C4-2B (cell line): ENCODE measurements at regions not wholly inside any gene's neighbourhood (a gene's known extent, or its start where the extent isn't known, plus 50 kb on each side); places are given as distances from the start of the nearest gene placed in this dataset.
"Not testable (repeated sequence)": the region's sequence is repeated elsewhere in the genome, so short reads cannot be mapped to it uniquely, and the experiment has no call there.

Experiments used
- H3K27ac ChIP-seq: fragments of 450-650 bp; 2 replicates; pipeline ENCODE4 v1.5.1; 2017
- CTCF ChIP-seq: fragments of 450-650 bp; conservative IDR thresholded peaks from 2 replicates; pipeline ENCODE4 v1.5.1; 2017; ENCODE audit warnings: mild to moderate bottlenecking
- ZFX ChIP-seq: fragments of 450-650 bp; IDR thresholded peaks from 2 replicates; pipeline ENCODE4 v1.6.1; 2017

- TF ChIP-seq ZFX: no peak
- no peak for TF ChIP-seq CTCF
Measured at GRCh38 chr7:152924826-152925411, 165.4 kb downstream of the ACTR3B start.

GRCh38 chr7:152925412-152926147 lies 166.0 kb downstream of the ACTR3B start:
- no peak overlapping the region for H3K27ac ChIP-seq
- TF ChIP-seq CTCF: no peak
- TF ChIP-seq ZFX: no peak

More at GRCh38 chr7:152924826-152925411, 165.4 kb downstream of the ACTR3B start:
- no peak overlapping the region for H3K27ac ChIP-seq

GRCh38 chr7:152931633-152932032 lies 172.1 kb downstream of the ACTR3B start:
- no peak overlapping the region for H3K27ac ChIP-seq
- TF ChIP-seq ZFX: no peak
- no peak for TF ChIP-seq CTCF

- TF ChIP-seq CTCF (no peak), ZFX (no peak)
- H3K27ac ChIP-seq: no peak overlapping the region
Measured at GRCh38 chr7:152937282-152937681, 177.7 kb downstream of the ACTR3B start.

- H3K27ac ChIP-seq: not testable (repeated sequence)
Measured at GRCh38 chr7:152946616-152947015, 187.1 kb downstream of the ACTR3B start.

- no peak for TF ChIP-seq CTCF
- no peak for TF ChIP-seq ZFX
Measured at GRCh38 chr7:152947686-152948085, 188.1 kb downstream of the ACTR3B start.

DNA sequence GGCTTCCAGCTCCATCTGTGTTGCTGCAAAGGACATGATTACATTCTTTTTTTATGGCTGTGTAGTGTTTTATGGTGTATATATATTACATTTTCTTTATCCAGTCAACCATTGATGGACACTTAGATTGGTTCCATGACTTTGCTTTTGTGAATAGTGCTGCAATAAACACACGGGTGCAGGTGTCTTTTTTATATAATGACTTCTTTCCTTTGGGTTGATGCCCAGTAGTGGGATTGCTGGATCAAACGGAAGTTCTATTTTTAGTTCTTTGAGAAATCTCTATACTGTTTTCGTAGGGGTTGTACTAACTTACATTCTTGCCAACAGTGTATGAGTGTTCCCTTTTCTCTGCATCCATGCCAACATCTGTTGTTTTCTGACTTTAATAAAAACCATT lies 189.7 kb downstream of the ACTR3B start:
- no peak for TF ChIP-seq CTCF
- no peak for TF ChIP-seq ZFX
- H3K27ac ChIP-seq: no peak overlapping the region

More at GRCh38 chr7:152947686-152948085, 188.1 kb downstream of the ACTR3B start:
- H3K27ac ChIP-seq: no peak overlapping the region

DNA sequence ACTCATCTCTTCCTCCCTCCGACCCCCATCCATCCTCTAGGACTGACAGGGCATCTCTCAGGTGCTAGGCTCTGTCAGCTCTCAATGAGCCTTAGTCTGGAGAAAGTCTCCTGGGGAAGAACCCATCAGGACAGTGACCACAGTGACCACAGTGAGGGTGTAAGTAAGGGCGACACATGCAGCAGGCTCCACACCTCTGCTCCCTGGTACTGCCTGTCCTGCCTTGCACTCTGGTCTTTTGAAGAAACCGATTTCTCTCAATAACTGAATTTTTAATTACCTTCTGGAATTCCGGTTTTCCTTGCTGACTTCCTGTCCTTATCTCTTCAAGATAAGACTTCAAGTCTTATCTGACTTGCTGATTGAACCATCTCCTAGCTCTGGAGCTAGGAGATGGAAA lies 190.2 kb downstream of the ACTR3B start:
- TF ChIP-seq CTCF: no peak
- no peak for TF ChIP-seq ZFX
- no peak overlapping the region for H3K27ac ChIP-seq
